ENCODE measurements at regions not wholly inside any gene's neighbourhood (a gene's known extent, or its start where the extent isn't known, plus 50 kb on each side); places are given as distances from the start of the nearest gene placed in this dataset.

- DNase-seq (ENCODE audit: low spot score): no peak
- Mint-ChIP-seq H3K27me3 (ENCODE audit: insufficient read depth, low read depth) (no peaks in the 10 kb centered on the region), H3K27ac (no peak overlapping the region), H3K9me3 (peaks cover 15% of the 10 kb centered on the region), H3K4me1 (no peaks in the 10 kb centered on the region), H3K36me3 (no peaks in the 10 kb centered on the region), H3K4me3 (no peak overlapping the region)
- Histone ChIP-seq H3K4me3 (no peak overlapping the region), H3K36me3 (no peaks in the 10 kb centered on the region), H3K9me3 (ENCODE audit: low read depth) (no peaks in the 10 kb centered on the region), H2AFZ (replicated peaks) (no peak overlapping the region), H4K20me1 (ENCODE audit: low read depth) (no peaks in the 10 kb centered on the region), H3K9ac (no peak overlapping the region), H3K27ac (no peak overlapping the region), H3K27me3 (no peaks in the 10 kb centered on the region), H3K4me1 (no peaks in the 10 kb centered on the region), H3F3A (ENCODE audit: low read depth) (no peaks in the 10 kb centered on the region), H3K79me2 (ENCODE audit: low read depth) (no peaks in the 10 kb centered on the region), H3K4me2 (no peak overlapping the region)
- no peak for TF ChIP-seq EZH2 (IDR thresholded peaks at IDR 0.05)
- no peak for TF ChIP-seq EZH2phosphoT487 (IDR thresholded peaks at IDR 0.05)
- TF ChIP-seq CTCF (IDR thresholded peaks at IDR 0.05): no peak
Measured at GRCh38 chr2:122780251-122780650, 1024.8 kb downstream of the TSN start.

GRCh38 chr2:122794100-122794499 is 1038.6 kb downstream of the TSN start:
- no peak overlapping the region for H3K4me3 Mint-ChIP-seq
- DNase-seq (ENCODE audit: low spot score): no peak
- peaks cover 6% of the 10 kb centered on the region for H3K9me3 Mint-ChIP-seq
- no peak overlapping the region for H3K4me3 ChIP-seq
- H3K4me1 Mint-ChIP-seq: no peaks in the 10 kb centered on the region
- H3K79me2 ChIP-seq (ENCODE audit: low read depth): no peaks in the 10 kb centered on the region
- H3K27ac ChIP-seq: no peak overlapping the region
- no peaks in the 10 kb centered on the region for H3F3A ChIP-seq (ENCODE audit: low read depth)
- H3K4me2 ChIP-seq: no peak overlapping the region
- no peaks in the 10 kb centered on the region for H3K36me3 Mint-ChIP-seq
- peaks cover 3% of the 10 kb centered on the region for H3K27me3 Mint-ChIP-seq (ENCODE audit: insufficient read depth, low read depth)
- H3K27me3 ChIP-seq: no peaks in the 10 kb centered on the region
- H4K20me1 ChIP-seq (ENCODE audit: low read depth): no peaks in the 10 kb centered on the region
- H3K9me3 ChIP-seq (ENCODE audit: low read depth): no peaks in the 10 kb centered on the region
- no peaks in the 10 kb centered on the region for H3K36me3 ChIP-seq
- no peak overlapping the region for H3K27ac Mint-ChIP-seq
- no peak overlapping the region for H2AFZ ChIP-seq (replicated peaks)
- H3K9ac ChIP-seq: no peak overlapping the region
- TF ChIP-seq CTCF (IDR thresholded peaks at IDR 0.05): no peak
- no peak for TF ChIP-seq EZH2 (IDR thresholded peaks at IDR 0.05)
- no peak for TF ChIP-seq EZH2phosphoT487 (IDR thresholded peaks at IDR 0.05)
- H3K4me1 ChIP-seq: no peaks in the 10 kb centered on the region

- H3K4me3 Mint-ChIP-seq: no peak overlapping the region
- Histone ChIP-seq H3K4me1 (no peaks in the 10 kb centered on the region), H3K79me2 (ENCODE audit: low read depth) (no peaks in the 10 kb centered on the region), H3K27ac (no peak overlapping the region), H3K36me3 (no peaks in the 10 kb centered on the region), H3K4me2 (no peak overlapping the region), H3K27me3 (no peaks in the 10 kb centered on the region), H3K9ac (no peak overlapping the region), H3F3A (ENCODE audit: low read depth) (no peaks in the 10 kb centered on the region), H3K4me3 (no peak overlapping the region), H2AFZ (replicated peaks) (no peak overlapping the region), H3K9me3 (ENCODE audit: low read depth) (no peaks in the 10 kb centered on the region), H4K20me1 (ENCODE audit: low read depth) (no peaks in the 10 kb centered on the region)
- H3K9me3 Mint-ChIP-seq: no peaks in the 10 kb centered on the region
- no peak for DNase-seq (ENCODE audit: low spot score)
- H3K36me3 Mint-ChIP-seq: no peaks in the 10 kb centered on the region
- H3K27me3 Mint-ChIP-seq (ENCODE audit: insufficient read depth, low read depth): peaks cover 3% of the 10 kb centered on the region
- no peak overlapping the region for H3K27ac Mint-ChIP-seq
- H3K4me1 Mint-ChIP-seq: no peaks in the 10 kb centered on the region
- no peak for TF ChIP-seq CTCF (IDR thresholded peaks at IDR 0.05)
- no peak for TF ChIP-seq EZH2 (IDR thresholded peaks at IDR 0.05)
- TF ChIP-seq EZH2phosphoT487 (IDR thresholded peaks at IDR 0.05): no peak
Measured at GRCh38 chr2:122795763-122796162, 1040.3 kb downstream of the TSN start.

- no peaks in the 10 kb centered on the region for H3K36me3 ChIP-seq
- no peaks in the 10 kb centered on the region for H3K4me1 ChIP-seq
- TF ChIP-seq EZH2 (IDR thresholded peaks at IDR 0.05): no peak
- no peak for TF ChIP-seq CTCF (IDR thresholded peaks at IDR 0.05)
- TF ChIP-seq EZH2phosphoT487 (IDR thresholded peaks at IDR 0.05): no peak
- no peaks in the 10 kb centered on the region for H3K27me3 ChIP-seq
- H3K4me2 ChIP-seq: no peak overlapping the region
- H3K79me2 ChIP-seq (ENCODE audit: low read depth): no peaks in the 10 kb centered on the region
- no peaks in the 10 kb centered on the region for H3K9me3 Mint-ChIP-seq
- H3K4me1 Mint-ChIP-seq: no peaks in the 10 kb centered on the region
- no peak overlapping the region for H3K27ac Mint-ChIP-seq
- H3K9ac ChIP-seq: no peak overlapping the region
- no peaks in the 10 kb centered on the region for H3K36me3 Mint-ChIP-seq
- no peak overlapping the region for H3K4me3 ChIP-seq
- peaks cover 3% of the 10 kb centered on the region for H3K27me3 Mint-ChIP-seq (ENCODE audit: insufficient read depth, low read depth)
- no peaks in the 10 kb centered on the region for H3K9me3 ChIP-seq (ENCODE audit: low read depth)
- H3K4me3 Mint-ChIP-seq: no peak overlapping the region
- no peak overlapping the region for H3K27ac ChIP-seq
- no peaks in the 10 kb centered on the region for H3F3A ChIP-seq (ENCODE audit: low read depth)
- H2AFZ ChIP-seq (replicated peaks): no peak overlapping the region
- no peaks in the 10 kb centered on the region for H4K20me1 ChIP-seq (ENCODE audit: low read depth)
- DNase-seq (ENCODE audit: low spot score): no peak
Measured at GRCh38 chr2:122799391-122799790, 1043.9 kb downstream of the TSN start.

Measured in neural progenitor cell (in vitro differentiated cells).